Ovary (tissue), 3 donors: ENCODE measurements at regions not wholly inside any gene's neighbourhood (a gene's known extent, or its start where the extent isn't known, plus 50 kb on each side); places are given as distances from the start of the nearest gene placed in this dataset.

Experiments used
- EP300 ChIP-seq: sonication (generic); formaldehyde crosslinking; IDR thresholded peaks from one replicate; pipeline ENCODE4 v1.6.1; 2017; ENCODE audit warnings: antibody characterized with exemption
- POLR2A ChIP-seq: fragments of 450-650 bp; IDR thresholded peaks from one replicate; pipeline ENCODE4 v1.6.1; 2017; ENCODE audit warnings: antibody characterized with exemption, mild to moderate bottlenecking, moderate library complexity
- TF ChIP-seq, protein P1 (sequence below), 3 donors: fragments of 450-650 bp in 2 of 3; fragments of 200-600 bp in 1 of 3; IDR thresholded peaks; one replicate each; pipeline versions ENCODE4 v1.5.1 to v1.8.0; 2016 to 2022; ENCODE audit warnings: antibody characterized with exemption in 3 of 3, mild to moderate bottlenecking in 1 of 3
- donor health status: DM: no; HTN: no; CAD: no.

DNA sequence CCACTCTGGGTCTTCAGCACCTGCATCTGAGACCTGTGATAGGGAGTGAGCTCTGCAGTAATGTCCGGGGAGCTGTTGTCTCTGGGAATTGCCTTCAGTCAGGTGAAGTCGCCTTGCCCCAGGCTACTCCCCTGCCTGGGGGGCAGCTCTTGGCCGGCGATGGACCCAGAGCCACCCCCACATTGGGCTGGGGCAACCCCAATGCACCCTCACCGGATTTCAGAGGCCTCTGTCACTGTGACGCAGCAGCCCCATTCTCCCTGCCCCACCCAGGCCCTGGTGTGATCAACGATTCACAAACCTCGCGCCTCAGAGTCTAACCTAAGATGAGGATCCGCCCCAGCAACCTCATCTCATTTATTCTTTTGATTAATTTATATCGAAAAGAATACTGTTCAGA, 303.6 kb downstream of the NDUFA10 start:
- TF ChIP-seq, protein P1, sequence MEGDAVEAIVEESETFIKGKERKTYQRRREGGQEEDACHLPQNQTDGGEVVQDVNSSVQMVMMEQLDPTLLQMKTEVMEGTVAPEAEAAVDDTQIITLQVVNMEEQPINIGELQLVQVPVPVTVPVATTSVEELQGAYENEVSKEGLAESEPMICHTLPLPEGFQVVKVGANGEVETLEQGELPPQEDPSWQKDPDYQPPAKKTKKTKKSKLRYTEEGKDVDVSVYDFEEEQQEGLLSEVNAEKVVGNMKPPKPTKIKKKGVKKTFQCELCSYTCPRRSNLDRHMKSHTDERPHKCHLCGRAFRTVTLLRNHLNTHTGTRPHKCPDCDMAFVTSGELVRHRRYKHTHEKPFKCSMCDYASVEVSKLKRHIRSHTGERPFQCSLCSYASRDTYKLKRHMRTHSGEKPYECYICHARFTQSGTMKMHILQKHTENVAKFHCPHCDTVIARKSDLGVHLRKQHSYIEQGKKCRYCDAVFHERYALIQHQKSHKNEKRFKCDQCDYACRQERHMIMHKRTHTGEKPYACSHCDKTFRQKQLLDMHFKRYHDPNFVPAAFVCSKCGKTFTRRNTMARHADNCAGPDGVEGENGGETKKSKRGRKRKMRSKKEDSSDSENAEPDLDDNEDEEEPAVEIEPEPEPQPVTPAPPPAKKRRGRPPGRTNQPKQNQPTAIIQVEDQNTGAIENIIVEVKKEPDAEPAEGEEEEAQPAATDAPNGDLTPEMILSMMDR (IDR thresholded peaks at IDR 0.05), result no peak
- TF ChIP-seq POLR2A (no peak), EP300 (no peak)
